Glomerular visceral epithelial cell (primary cell): ENCODE measurements at regions not wholly inside any gene's neighbourhood (a gene's known extent, or its start where the extent isn't known, plus 50 kb on each side); places are given as distances from the start of the nearest gene placed in this dataset.

Source experiments
- DNase-seq: peaks from one replicate; pipeline ENCODE4 v3.0.0-alpha.2; 2016; ENCODE audit errors: extremely low spot score

GRCh38 chr3:101172516-101172915 is 147.9 kb downstream of the IMPG2 start:
- no peak for DNase-seq

- no peak for DNase-seq
Observed at GRCh38 chr3:101171681-101172191, 148.6 kb downstream of the IMPG2 start.

GRCh38 chr3:101170806-101171558 is 149.4 kb downstream of the IMPG2 start:
- DNase-seq = no peak

- DNase-seq = no peak
Observed at GRCh38 chr3:101170062-101170771, 150.2 kb downstream of the IMPG2 start.

- DNase-seq = no peak
Observed at GRCh38 chr3:101169516-101169915, 150.9 kb downstream of the IMPG2 start.

- no peak for DNase-seq
Observed at GRCh38 chr3:101167376-101167775, 153.0 kb downstream of the IMPG2 start.

- no peak for DNase-seq
Observed at GRCh38 chr3:101166150-101166549, 154.2 kb downstream of the IMPG2 start.

- no peak for DNase-seq
Observed at GRCh38 chr3:101163554-101163953, 156.8 kb downstream of the IMPG2 start.

GRCh38 chr3:101159478-101159877 is 160.9 kb downstream of the IMPG2 start:
- no peak for DNase-seq

- no peak for DNase-seq
Observed at GRCh38 chr3:101158374-101158773, 162.0 kb downstream of the IMPG2 start.

- DNase-seq = no peak
Observed at GRCh38 chr3:101156787-101157345, 163.5 kb downstream of the IMPG2 start.

GRCh38 chr3:101155825-101156224 is 162.6 kb upstream of the ABI3BP start:
- no peak for DNase-seq

- no peak for DNase-seq
Observed at GRCh38 chr3:101154401-101154800, 161.2 kb upstream of the ABI3BP start.

GRCh38 chr3:101151286-101151913 is 158.2 kb upstream of the ABI3BP start:
- DNase-seq = no peak

GRCh38 chr3:101150504-101150903 is 157.3 kb upstream of the ABI3BP start:
- no peak for DNase-seq

GRCh38 chr3:101149707-101150106 is 156.5 kb upstream of the ABI3BP start:
- DNase-seq = no peak

- DNase-seq = no peak
Observed at GRCh38 chr3:101149251-101149650, 156.0 kb upstream of the ABI3BP start.

- DNase-seq = no peak
Observed at GRCh38 chr3:101148001-101148400, 154.8 kb upstream of the ABI3BP start.

- no peak for DNase-seq
Observed at GRCh38 chr3:101146946-101147345, 153.7 kb upstream of the ABI3BP start.

GRCh38 chr3:101144105-101144504 is 150.9 kb upstream of the ABI3BP start:
- DNase-seq = no peak

GRCh38 chr3:101143012-101143411 is 149.8 kb upstream of the ABI3BP start:
- no peak for DNase-seq

GRCh38 chr3:101142160-101142559 is 148.9 kb upstream of the ABI3BP start:
- DNase-seq = no peak
